SK-N-SH treated with all-trans-retinoic acid at 6 μM for 48 hours (cell line): ENCODE measurements at regions not wholly inside any gene's neighbourhood (a gene's known extent, or its start where the extent isn't known, plus 50 kb on each side); places are given as distances from the start of the nearest gene placed in this dataset.

ENCODE experiments used
- ATAC-seq: fragments of 200-7000 bp; cut with Tn5 transposase; 3 replicates; pipeline ENCODE4 v1.9.1; 2020; ENCODE audit warnings: mild to moderate bottlenecking, moderate library complexity
- ARNTL ChIP-seq: fragments of 450-650 bp; formaldehyde crosslinking; IDR thresholded peaks from 2 replicates; pipeline ENCODE4 v1.5.0; 2020; ENCODE audit warnings: low read depth, mild to moderate bottlenecking, moderate library complexity, borderline replicate concordance
- BACH2 ChIP-seq: fragments of 250-450 bp; sonication (Bioruptor Pico); IDR thresholded peaks from 2 replicates; pipeline ENCODE4 v1.9.0; 2021; ENCODE audit warnings: mild to moderate bottlenecking, borderline replicate concordance
- CREB5 ChIP-seq: fragments of 250-450 bp; sonication (Bioruptor Pico); IDR thresholded peaks from 2 replicates; pipeline ENCODE4 v1.5.1; 2020; ENCODE audit warnings: low read depth, mild to moderate bottlenecking, moderate library complexity
- CSDC2 ChIP-seq: fragments of 250-450 bp; sonication (Bioruptor Pico); IDR thresholded peaks from 2 replicates; pipeline ENCODE4 v1.5.0; 2020; ENCODE audit warnings: mild to moderate bottlenecking, moderate library complexity
- CSRNP3 ChIP-seq: fragments of 250-450 bp; sonication (Bioruptor Pico); IDR thresholded peaks from 2 replicates; pipeline ENCODE4 v1.5.1; 2021; ENCODE audit warnings: mild to moderate bottlenecking, moderate library complexity
- ESRRG ChIP-seq: fragments of 250-450 bp; sonication (Bioruptor Pico); IDR thresholded peaks from 2 replicates; pipeline ENCODE4 v1.6.1; 2021; ENCODE audit warnings: mild to moderate bottlenecking
- GLIS3 ChIP-seq: fragments of 250-450 bp; sonication (Bioruptor Pico); IDR thresholded peaks from 2 replicates; pipeline ENCODE4 v1.5.0; 2020; ENCODE audit warnings: mild to moderate bottlenecking, moderate library complexity
- ISL1 ChIP-seq: fragments of 250-450 bp; sonication (Bioruptor Pico); IDR thresholded peaks from 2 replicates; pipeline ENCODE4 v2.1.2; 2022; ENCODE audit warnings: mild to moderate bottlenecking, moderate library complexity
- OSR1 ChIP-seq: fragments of 250-450 bp; sonication (Bioruptor Pico); IDR thresholded peaks from 2 replicates; pipeline ENCODE4 v1.8.0; 2022; ENCODE audit warnings: moderate library complexity, mild to moderate bottlenecking, inconsistent platforms
- PATZ1 ChIP-seq: fragments of 250-450 bp; sonication (Bioruptor Pico); IDR thresholded peaks from 2 replicates; pipeline ENCODE4 v1.8.0; 2020; ENCODE audit warnings: mild to moderate bottlenecking, moderate library complexity, borderline replicate concordance
- PPARA ChIP-seq: fragments of 250-450 bp; sonication (Bioruptor Pico); IDR thresholded peaks from 2 replicates; pipeline ENCODE4 v1.5.0; 2020; ENCODE audit warnings: mild to moderate bottlenecking, borderline replicate concordance
- RARB ChIP-seq: fragments of 250-450 bp; sonication (Bioruptor Pico); IDR thresholded peaks from 2 replicates; pipeline ENCODE4 v1.8.0; 2021; ENCODE audit warnings: mild to moderate bottlenecking, moderate library complexity
- TCF4 ChIP-seq: fragments of 250-450 bp; sonication (Bioruptor Pico); IDR thresholded peaks from 2 replicates; pipeline ENCODE4 v1.8.0; 2021; ENCODE audit warnings: mild to moderate bottlenecking, moderate library complexity, borderline replicate concordance
- TOX ChIP-seq: fragments of 250-450 bp; sonication (Bioruptor Pico); IDR thresholded peaks from 2 replicates; pipeline ENCODE4 v1.8.0; 2021; ENCODE audit warnings: mild to moderate bottlenecking, moderate library complexity, borderline replicate concordance
- TSHZ2 ChIP-seq: fragments of 250-450 bp; sonication (Bioruptor Pico); IDR thresholded peaks from 2 replicates; pipeline ENCODE4 v1.5.0; 2020; ENCODE audit warnings: mild to moderate bottlenecking, moderate library complexity
- ZC3H10 ChIP-seq: fragments of 250-450 bp; sonication (Bioruptor Pico); IDR thresholded peaks from 2 replicates; pipeline ENCODE4 v1.5.1; 2021; ENCODE audit warnings: mild to moderate bottlenecking, moderate library complexity
- ZFP3 ChIP-seq: fragments of 250-450 bp; sonication (Bioruptor Pico); IDR thresholded peaks from 2 replicates; pipeline ENCODE4 v1.5.0; 2020; ENCODE audit warnings: mild to moderate bottlenecking, moderate library complexity
- ZNF565 ChIP-seq: fragments of 450-650 bp; formaldehyde crosslinking; conservative IDR thresholded peaks from 2 replicates; pipeline ENCODE4 v1.5.0; 2020; ENCODE audit warnings: low read depth, mild to moderate bottlenecking, moderate library complexity
- ZNF70 ChIP-seq: fragments of 450-650 bp; formaldehyde crosslinking; IDR thresholded peaks from 2 replicates; pipeline ENCODE4 v1.5.0; 2020; ENCODE audit warnings: mild to moderate bottlenecking, moderate library complexity
- ZNF8 ChIP-seq: fragments of 450-650 bp; formaldehyde crosslinking; IDR thresholded peaks from 2 replicates; pipeline ENCODE4 v1.5.0; 2020; ENCODE audit warnings: mild to moderate bottlenecking, moderate library complexity

GRCh38 chr3:153970741-153971347 is 150.3 kb upstream of the ARHGEF26 start:
- TF ChIP-seq GLIS3 (no peak), PPARA (CRISPR knock-in tag) (no peak), ZNF8 (no peak), ZNF565 (CRISPR knock-in tag) (no peak), ZC3H10 (CRISPR knock-in tag) (no peak), ISL1 (CRISPR knock-in tag) (no peak), CSRNP3 (CRISPR knock-in tag) (no peak), TSHZ2 (no peak), ESRRG (CRISPR knock-in tag) (no peak), ARNTL (CRISPR knock-in tag) (no peak), TOX (CRISPR knock-in tag) (no peak), CSDC2 (CRISPR knock-in tag) (no peak), OSR1 (no peak), BACH2 (CRISPR knock-in tag) (no peak), ZFP3 (CRISPR knock-in tag) (no peak), ZNF70 (no peak), TCF4 (CRISPR knock-in tag) (no peak), PATZ1 (no peak), RARB (no peak), CREB5 (CRISPR knock-in tag) (no peak)
- peak; percentile 58; the same call in 1 of the 3 replicates for ATAC-seq

GRCh38 chr3:153972862-153973261 is 148.3 kb upstream of the ARHGEF26 start:
- no peak for TF ChIP-seq CSRNP3 (CRISPR knock-in tag)
- TF ChIP-seq BACH2 (CRISPR knock-in tag) = no peak
- no peak for TF ChIP-seq CSDC2 (CRISPR knock-in tag)
- TF ChIP-seq ZC3H10 (CRISPR knock-in tag) = no peak
- TF ChIP-seq TOX (CRISPR knock-in tag) = no peak
- no peak for TF ChIP-seq TSHZ2
- no peak for TF ChIP-seq ZNF565 (CRISPR knock-in tag)
- no peak for TF ChIP-seq OSR1
- no peak for TF ChIP-seq RARB
- no peak for TF ChIP-seq ZNF70
- TF ChIP-seq ESRRG (CRISPR knock-in tag) = no peak
- no peak for TF ChIP-seq CREB5 (CRISPR knock-in tag)
- TF ChIP-seq PATZ1 = no peak
- TF ChIP-seq ZNF8 = no peak
- no peak for ATAC-seq
